Prostate gland (tissue), 2 donors: ENCODE measurements at regions not wholly inside any gene's neighbourhood (a gene's known extent, or its start where the extent isn't known, plus 50 kb on each side); places are given as distances from the start of the nearest gene placed in this dataset.

ENCODE experiments used
- DNase-seq: peaks from one replicate; pipeline ENCODE4 v3.0.0-alpha.2; 2019; ENCODE audit warnings: low spot score
- H3K27ac ChIP-seq, 2 donors: fragments of 200-600 bp; sonication (generic); 2 replicates each; pipeline ENCODE4 v1.5.1; 2017 to 2019
- H3K27me3 ChIP-seq: fragments of 200-600 bp; sonication (generic); replicated peaks from 2 replicates; pipeline ENCODE4 v1.5.1; 2019; ENCODE audit not compliant: insufficient read depth
- H3K36me3 ChIP-seq, 2 donors: fragments of 200-600 bp; sonication (generic); 1 replicate in 1 of 2; 2 replicates in 1 of 2; pipeline versions ENCODE4 v1.5.1 to v1.8.1; 2017 to 2019
- H3K4me1 ChIP-seq: fragments of 200-600 bp; sonication (generic); replicated peaks from 2 replicates; pipeline ENCODE4 v1.5.1; 2019
- H3K4me3 ChIP-seq, 2 donors: fragments of 200-600 bp; sonication (generic); 2 replicates each; pipeline ENCODE4 v1.5.1; 2017 to 2019
- H3K9me3 ChIP-seq: fragments of 200-600 bp; sonication (generic); 2 replicates; pipeline ENCODE4 v1.5.1; 2017
- POLR2A ChIP-seq: fragments of 450-650 bp; IDR thresholded peaks from one replicate; pipeline ENCODE4 v1.6.1; 2016; ENCODE audit warnings: antibody characterized with exemption, mild to moderate bottlenecking
- POLR2AphosphoS5 ChIP-seq: sonication (generic); formaldehyde crosslinking; IDR thresholded peaks from one replicate; pipeline ENCODE4 v1.6.1; 2017; ENCODE audit warnings: antibody characterized with exemption
- WGBS: methylation state at CpG from one replicate; pipeline ENCODE4 v1.1.5; 2018; 5-methylcytosine and 5-hydroxymethylcytosine counted together
- intact Hi-C: fragments of 100-400 bp; cut with DNase I; formaldehyde crosslinking; loops from one replicate; pipeline ENCODE4 v1.14.2; 2022
- TF ChIP-seq, protein P1 (sequence below), 4 experiments: fragments of 200-600 bp in 2 of 4; fragments of 450-650 bp in 2 of 4; sonication (generic) in 2 of 4; IDR thresholded peaks; 1 replicate in 3 of 4; 2 replicates in 1 of 4; pipeline ENCODE4 v1.5.1; 2016 to 2019; ENCODE audit warnings: antibody characterized with exemption in 4 of 4, mild to moderate bottlenecking in 2 of 4, moderate library complexity in 2 of 4

DNA sequence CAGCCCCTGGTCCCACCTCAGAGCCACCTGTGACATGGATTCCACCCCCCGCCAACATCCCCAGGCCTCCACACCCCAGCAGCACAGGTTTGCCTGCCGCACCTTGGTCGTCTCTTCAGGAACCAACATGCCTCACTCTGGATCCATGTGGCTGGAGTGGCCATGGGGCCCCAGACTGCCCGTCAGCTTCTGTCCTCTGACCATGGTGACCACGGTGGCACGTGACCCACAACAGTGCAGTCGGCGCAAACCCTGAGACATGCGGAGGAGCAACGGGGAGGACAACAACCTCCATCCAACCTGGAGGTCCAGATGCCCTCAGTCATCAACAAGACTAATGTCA is 85.6 kb downstream of the ANKRD60 start:
- Histone ChIP-seq H3K27me3 (no peaks in the 10 kb centered on the region), H3K27ac (no peak overlapping the region), H3K36me3 (no peaks in the 10 kb centered on the region), H3K4me3 (no peak overlapping the region), H3K9me3 (no peaks in the 10 kb centered on the region), H3K4me1 (peaks cover 10% of the 10 kb centered on the region)
- TF ChIP-seq POLR2AphosphoS5 (no peak), POLR2A (no peak)
- TF ChIP-seq, protein P1, sequence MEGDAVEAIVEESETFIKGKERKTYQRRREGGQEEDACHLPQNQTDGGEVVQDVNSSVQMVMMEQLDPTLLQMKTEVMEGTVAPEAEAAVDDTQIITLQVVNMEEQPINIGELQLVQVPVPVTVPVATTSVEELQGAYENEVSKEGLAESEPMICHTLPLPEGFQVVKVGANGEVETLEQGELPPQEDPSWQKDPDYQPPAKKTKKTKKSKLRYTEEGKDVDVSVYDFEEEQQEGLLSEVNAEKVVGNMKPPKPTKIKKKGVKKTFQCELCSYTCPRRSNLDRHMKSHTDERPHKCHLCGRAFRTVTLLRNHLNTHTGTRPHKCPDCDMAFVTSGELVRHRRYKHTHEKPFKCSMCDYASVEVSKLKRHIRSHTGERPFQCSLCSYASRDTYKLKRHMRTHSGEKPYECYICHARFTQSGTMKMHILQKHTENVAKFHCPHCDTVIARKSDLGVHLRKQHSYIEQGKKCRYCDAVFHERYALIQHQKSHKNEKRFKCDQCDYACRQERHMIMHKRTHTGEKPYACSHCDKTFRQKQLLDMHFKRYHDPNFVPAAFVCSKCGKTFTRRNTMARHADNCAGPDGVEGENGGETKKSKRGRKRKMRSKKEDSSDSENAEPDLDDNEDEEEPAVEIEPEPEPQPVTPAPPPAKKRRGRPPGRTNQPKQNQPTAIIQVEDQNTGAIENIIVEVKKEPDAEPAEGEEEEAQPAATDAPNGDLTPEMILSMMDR (IDR thresholded peaks at IDR 0.05): no peak
- intact Hi-C loops: no loop called here
- 96% methylated on average over 10 of the region's 10 CpGs for WGBS
- no peak for DNase-seq

DNA sequence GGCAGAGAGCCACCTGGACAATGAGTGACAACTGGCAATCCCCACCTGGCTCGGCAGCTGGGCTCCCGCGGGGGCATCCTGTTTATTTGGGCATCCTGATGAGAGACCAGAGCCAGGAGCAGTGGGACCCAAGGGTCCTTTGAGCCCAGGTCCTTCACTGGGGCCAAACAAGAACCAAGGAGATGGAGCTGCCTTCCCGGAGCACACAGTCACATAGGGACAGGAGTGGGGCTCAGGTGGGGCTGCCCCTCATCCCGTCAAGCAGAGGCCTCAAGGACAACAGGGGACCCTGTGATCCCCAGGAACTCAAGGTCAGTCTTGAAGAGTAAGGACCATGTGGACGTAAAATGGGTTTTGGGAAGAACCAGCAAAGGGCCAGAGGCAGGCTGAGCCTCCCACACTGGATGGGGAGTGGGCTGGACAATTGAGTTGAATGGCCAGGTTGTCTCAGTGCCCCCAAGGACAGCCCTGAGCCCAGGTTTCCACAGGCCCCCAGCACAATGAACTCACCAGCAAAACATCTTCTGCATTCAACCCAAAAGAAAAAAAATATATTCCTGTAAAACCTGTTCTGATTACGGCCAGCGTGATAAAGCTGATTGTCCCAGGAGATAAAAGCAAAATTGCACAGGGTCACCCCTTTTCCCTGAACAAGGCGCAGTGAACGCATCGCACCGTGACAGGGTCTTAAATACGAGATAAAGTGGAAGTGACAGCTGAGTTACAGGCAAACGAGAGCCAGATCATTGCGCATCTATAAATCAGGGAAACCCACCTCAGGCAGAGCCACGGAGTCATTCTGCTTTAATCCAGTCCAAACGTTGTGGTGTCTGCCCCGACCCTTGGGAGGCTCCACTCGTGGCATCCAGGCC is 86.2 kb downstream of the ANKRD60 start:
- H3K36me3 ChIP-seq: no peaks in the 10 kb centered on the region
- intact Hi-C loops: no loop called here
- WGBS: 63% methylated on average over 18 of the region's 19 CpGs
- no peak overlapping the region for H3K4me3 ChIP-seq
- no peak for DNase-seq
- peak overlapping the region in 1 of 2 donors; percentile 51 for H3K27ac ChIP-seq
- H3K9me3 ChIP-seq: no peaks in the 10 kb centered on the region
- peaks cover 10% of the 10 kb centered on the region for H3K4me1 ChIP-seq
- TF ChIP-seq, protein P1 (IDR thresholded peaks at IDR 0.05): no peak
- TF ChIP-seq POLR2A (no peak), POLR2AphosphoS5 (peak; percentile 70)
- H3K27me3 ChIP-seq: no peaks in the 10 kb centered on the region

DNA sequence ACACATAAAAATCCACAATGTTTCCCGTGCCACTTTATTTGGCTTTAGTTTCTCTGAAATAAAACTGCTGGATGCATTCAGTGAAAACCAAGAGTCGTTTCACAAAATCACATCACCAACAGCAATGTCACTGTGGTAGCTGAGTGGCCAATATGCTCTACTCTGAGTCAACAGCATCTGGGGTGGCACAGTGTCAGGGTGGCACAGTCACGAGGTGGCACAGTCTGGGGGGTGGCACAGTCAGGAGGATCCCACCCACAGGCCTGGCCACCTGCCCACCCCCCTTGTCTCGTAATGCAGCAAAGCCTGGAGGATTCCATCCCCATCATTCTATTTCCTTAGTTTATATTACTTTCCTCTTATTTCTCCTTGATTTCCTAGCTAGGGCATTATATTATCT is 87.0 kb downstream of the ANKRD60 start:
- Histone ChIP-seq H3K27ac (peak overlapping the region in 1 of 2 donors; percentile 51), H3K9me3 (no peaks in the 10 kb centered on the region), H3K4me1 (peaks cover 7% of the 10 kb centered on the region), H3K4me3 (no peak overlapping the region), H3K36me3 (no peaks in the 10 kb centered on the region), H3K27me3 (no peaks in the 10 kb centered on the region)
- TF ChIP-seq, protein P1 (IDR thresholded peaks at IDR 0.05): no peak
- WGBS: 33% methylated on average over 4 of the region's 4 CpGs
- intact Hi-C loops: no loop called here
- DNase-seq: no peak

DNA sequence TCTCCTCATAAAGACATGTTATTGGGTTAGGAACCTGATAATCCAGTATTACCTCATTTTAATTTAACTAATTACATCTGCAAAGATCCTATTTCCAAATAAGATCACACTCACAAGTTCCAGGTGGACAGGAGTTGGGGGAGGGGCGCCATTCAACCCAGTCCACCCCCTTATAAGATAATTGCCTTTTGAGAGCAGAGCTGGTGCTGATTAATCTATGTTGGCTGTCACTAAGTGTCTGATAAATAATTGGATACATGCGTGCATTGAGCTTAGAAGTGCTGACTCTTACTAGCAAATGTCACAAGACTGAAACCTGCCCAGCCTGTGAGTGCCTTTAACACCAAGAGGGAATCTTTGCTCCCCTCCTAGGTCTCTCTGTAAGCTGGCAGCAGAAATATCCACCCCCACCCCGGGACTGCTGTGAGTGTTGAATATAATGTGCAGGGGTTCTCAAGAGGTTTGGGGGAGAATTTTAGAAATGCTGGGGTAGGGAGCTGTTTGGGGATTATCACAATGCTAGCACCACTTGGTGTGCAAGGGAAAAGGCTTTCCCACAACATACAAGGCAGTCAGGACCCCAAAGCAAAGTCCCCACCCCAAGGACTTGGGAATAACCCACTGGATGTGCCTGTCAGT is 87.5 kb downstream of the ANKRD60 start:
- no peaks in the 10 kb centered on the region for H3K36me3 ChIP-seq
- TF ChIP-seq POLR2AphosphoS5: peak; percentile 3
- no peak for TF ChIP-seq POLR2A
- 70% methylated on average over 3 of the region's 3 CpGs for WGBS
- peaks cover 5% of the 10 kb centered on the region for H3K4me1 ChIP-seq
- H3K4me3 ChIP-seq: no peak overlapping the region
- no peaks in the 10 kb centered on the region for H3K27me3 ChIP-seq
- intact Hi-C loops: no loop called here
- no peak for DNase-seq
- peak overlapping the region in 1 of 2 donors; percentile 51 for H3K27ac ChIP-seq
- H3K9me3 ChIP-seq: no peaks in the 10 kb centered on the region

DNA sequence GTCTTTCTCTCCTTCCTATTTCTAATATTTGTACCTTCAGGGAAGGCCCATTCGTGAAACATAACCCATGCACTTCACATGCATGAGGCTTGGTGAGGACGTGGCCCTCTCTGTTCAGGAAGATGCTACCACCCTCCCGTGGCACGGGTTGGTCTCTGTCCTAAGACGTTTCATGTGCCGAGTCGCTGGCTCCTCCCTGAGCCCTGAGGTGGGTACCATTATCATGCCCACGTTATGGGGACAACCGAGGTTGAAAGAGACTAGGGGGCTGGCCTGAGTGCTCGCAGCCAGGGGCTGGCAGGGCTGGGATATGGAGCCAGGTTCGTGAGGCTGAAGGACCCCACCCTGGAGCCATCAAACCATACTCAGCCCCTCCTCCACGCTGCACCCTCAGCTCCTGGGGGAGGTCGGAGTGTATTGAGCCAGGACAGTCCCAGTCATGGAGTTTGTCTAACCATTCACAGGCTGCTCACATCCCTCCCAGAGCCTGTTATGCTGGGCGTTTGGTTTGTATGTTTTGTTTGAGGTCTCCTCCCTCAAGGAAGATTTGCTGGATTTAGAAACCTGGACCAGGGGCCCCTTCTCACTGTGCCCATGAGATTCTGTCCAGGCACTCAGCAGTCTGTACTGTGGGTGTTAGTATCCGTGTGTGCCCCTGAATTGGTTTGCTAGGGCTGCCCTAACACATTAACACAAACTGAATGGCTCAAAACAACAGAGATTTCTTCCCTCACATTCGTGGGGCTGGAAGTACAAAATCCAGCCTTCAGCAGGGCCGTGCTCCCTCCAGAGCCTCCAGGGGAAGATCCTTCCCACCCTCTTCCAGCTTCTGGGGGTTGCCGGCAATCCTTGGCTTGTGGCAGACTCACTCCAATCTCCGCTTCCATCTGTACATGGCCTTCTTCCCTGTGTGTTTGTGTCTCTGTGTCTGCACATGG is 88.3 kb downstream of the ANKRD60 start:
- H3K27ac ChIP-seq: peak overlapping the region in 1 of 2 donors; percentile 51
- no peak for DNase-seq
- no peak overlapping the region for H3K4me3 ChIP-seq
- peaks cover 3% of the 10 kb centered on the region for H3K4me1 ChIP-seq
- H3K36me3 ChIP-seq: no peaks in the 10 kb centered on the region
- intact Hi-C loops: no loop called here
- no peaks in the 10 kb centered on the region for H3K27me3 ChIP-seq
- 79% methylated on average over 19 of the region's 19 CpGs for WGBS
- TF ChIP-seq, protein P1 (IDR thresholded peaks at IDR 0.05): no peak
- TF ChIP-seq POLR2A (no peak), POLR2AphosphoS5 (no peak)
- no peaks in the 10 kb centered on the region for H3K9me3 ChIP-seq
